ENCODE measurements at regions not wholly inside any gene's neighbourhood (a gene's known extent, or its start where the extent isn't known, plus 50 kb on each side); places are given as distances from the start of the nearest gene placed in this dataset.

GRCh38 chrX:40863671-40864070 is 128.3 kb upstream of the MED14 start:
- TF ChIP-seq CTCF (optimal IDR thresholded peaks at IDR 0.05 in 1 of 3, IDR thresholded peaks at IDR 0.05 in 1 of 3, conservative IDR thresholded peaks at IDR 0.05 in 1 of 3; ENCODE audit: extremely low read depth in 1 of 3, insufficient read depth in 2 of 3, low read length in 3 of 3) (no peak), EZH2 (IDR thresholded peaks at IDR 0.05; ENCODE audit: low read length) (no peak)

DNA sequence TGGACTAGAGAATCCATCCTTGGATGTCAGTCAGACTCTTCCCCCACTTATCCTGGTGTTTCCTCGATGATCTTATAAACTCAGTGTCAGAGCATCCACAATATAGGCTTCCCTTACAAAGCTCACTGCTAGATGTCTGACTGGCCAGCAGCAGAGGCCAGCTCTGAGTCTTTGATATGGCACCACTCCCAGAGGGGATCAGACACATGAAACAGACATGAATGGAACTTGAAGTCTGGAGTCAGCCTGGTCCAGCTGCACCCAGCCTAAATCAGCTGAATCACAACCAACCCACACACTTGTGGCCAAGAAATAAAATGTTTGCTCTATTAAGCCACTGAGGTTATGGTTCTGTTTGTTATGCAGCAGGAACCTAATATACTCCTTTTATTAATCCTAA is 129.6 kb upstream of the MED14 start:
- FAIRE-seq (no peak), DNase-seq (ENCODE audit: low read depth, low spot score) (no peak)
- Histone ChIP-seq H3K79me2 (ENCODE audit: control insufficient read depth, insufficient read depth, low read length) (no peaks in the 10 kb centered on the region), H2AFZ (ENCODE audit: control insufficient read depth, low read length) (no peak overlapping the region), H3K27me3 (ENCODE audit: control insufficient read depth, extremely low read depth, insufficient read depth, low read length) (no peaks in the 10 kb centered on the region), H3K4me3 (ENCODE audit: control insufficient read depth in 2 of 3, extremely low read depth in 1 of 3, insufficient read depth in 2 of 3, low read depth in 1 of 3, low read length in 3 of 3) (no peak overlapping the region), H3K9me1 (ENCODE audit: control insufficient read depth, extremely low read depth, insufficient read depth, low read length) (no peaks in the 10 kb centered on the region), H3K4me1 (ENCODE audit: control insufficient read depth, extremely low read depth, insufficient read depth, low read length) (peaks cover 8% of the 10 kb centered on the region), H3K36me3 (ENCODE audit: control insufficient read depth in 2 of 2, extremely low read depth in 1 of 2, insufficient read depth in 2 of 2, low read length in 2 of 2) (no peaks in the 10 kb centered on the region), H3K9ac (ENCODE audit: control insufficient read depth, extremely low read depth, insufficient read depth, low read length) (no peak overlapping the region), H3K27ac (ENCODE audit: control insufficient read depth, insufficient read depth, low read length) (no peak overlapping the region), H3K4me2 (ENCODE audit: control insufficient read depth, extremely low read depth, insufficient read depth, low read depth, low read length) (no peak overlapping the region), H3K9me3 (ENCODE audit: control insufficient read depth, low read depth, low read length) (no peaks in the 10 kb centered on the region), H4K20me1 (ENCODE audit: control insufficient read depth, extremely low read depth, insufficient read depth, low read length) (no peaks in the 10 kb centered on the region)
- dilution Hi-C loops (cut with MboI; ENCODE audit: extremely low pct_ligation_motif_present, low sequenced_read_pairs): no loop called here
- TF ChIP-seq EZH2 (IDR thresholded peaks at IDR 0.05; ENCODE audit: low read length) (no peak), CTCF (optimal IDR thresholded peaks at IDR 0.05 in 1 of 3, IDR thresholded peaks at IDR 0.05 in 1 of 3, conservative IDR thresholded peaks at IDR 0.05 in 1 of 3; ENCODE audit: extremely low read depth in 1 of 3, insufficient read depth in 2 of 3, low read length in 3 of 3) (no peak)

More at GRCh38 chrX:40863671-40864070, 128.3 kb upstream of the MED14 start:
- no peaks in the 10 kb centered on the region for H3K9me1 ChIP-seq (ENCODE audit: control insufficient read depth, extremely low read depth, insufficient read depth, low read length)
- H3K79me2 ChIP-seq (ENCODE audit: control insufficient read depth, insufficient read depth, low read length): no peaks in the 10 kb centered on the region
- DNase-seq (ENCODE audit: low read depth, low spot score) (no peak), FAIRE-seq (no peak)
- H3K9me3 ChIP-seq (ENCODE audit: control insufficient read depth, low read depth, low read length): no peaks in the 10 kb centered on the region
- no peaks in the 10 kb centered on the region for H3K36me3 ChIP-seq (ENCODE audit: control insufficient read depth in 2 of 2, extremely low read depth in 1 of 2, insufficient read depth in 2 of 2, low read length in 2 of 2)
- dilution Hi-C loops (cut with MboI; ENCODE audit: extremely low pct_ligation_motif_present, low sequenced_read_pairs): no loop called here
- no peak overlapping the region for H3K4me2 ChIP-seq (ENCODE audit: control insufficient read depth, extremely low read depth, insufficient read depth, low read depth, low read length)
- H3K4me1 ChIP-seq (ENCODE audit: control insufficient read depth, extremely low read depth, insufficient read depth, low read length): peaks cover 8% of the 10 kb centered on the region
- no peak overlapping the region for H3K9ac ChIP-seq (ENCODE audit: control insufficient read depth, extremely low read depth, insufficient read depth, low read length)
- no peaks in the 10 kb centered on the region for H4K20me1 ChIP-seq (ENCODE audit: control insufficient read depth, extremely low read depth, insufficient read depth, low read length)
- H3K4me3 ChIP-seq (ENCODE audit: control insufficient read depth in 2 of 3, extremely low read depth in 1 of 3, insufficient read depth in 2 of 3, low read depth in 1 of 3, low read length in 3 of 3): no peak overlapping the region
- H2AFZ ChIP-seq (ENCODE audit: control insufficient read depth, low read length): no peak overlapping the region
- H3K27me3 ChIP-seq (ENCODE audit: control insufficient read depth, extremely low read depth, insufficient read depth, low read length): no peaks in the 10 kb centered on the region
- H3K27ac ChIP-seq (ENCODE audit: control insufficient read depth, insufficient read depth, low read length): no peak overlapping the region

All from keratinocyte (primary cell).